Hepatocyte (in vitro differentiated cells): ENCODE measurements at regions not wholly inside any gene's neighbourhood (a gene's known extent, or its start where the extent isn't known, plus 50 kb on each side); places are given as distances from the start of the nearest gene placed in this dataset.

ENCODE experiments used
- CTCF ChIP-seq: fragments of 200-600 bp; sonication (generic); IDR thresholded peaks from 2 replicates; pipeline ENCODE4 v1.5.1; 2016; ENCODE audit warnings: antibody characterized with exemption, mild to moderate bottlenecking; ENCODE audit not compliant: poor library complexity
- EZH2 ChIP-seq: fragments of 200-600 bp; sonication (generic); IDR thresholded peaks from 2 replicates; pipeline ENCODE4 v1.6.1; 2016; ENCODE audit warnings: antibody characterized with exemption, mild to moderate bottlenecking, borderline replicate concordance
- EZH2phosphoT487 ChIP-seq: fragments of 200-600 bp; sonication (generic); IDR thresholded peaks from one replicate; pipeline ENCODE4 v1.6.1; 2018; ENCODE audit warnings: antibody characterized with exemption, mild to moderate bottlenecking, low read depth, moderate library complexity; ENCODE audit not compliant: unreplicated experiment, severe bottlenecking

- TF ChIP-seq CTCF (no peak), EZH2 (no peak), EZH2phosphoT487 (no peak)
Measured at GRCh38 chr22:47768027-47768426, 1005.6 kb downstream of the TBC1D22A start.
